Left ventricle myocardium inferior (tissue), 1 donor: ENCODE measurements at regions not wholly inside any gene's neighbourhood (a gene's known extent, or its start where the extent isn't known, plus 50 kb on each side); places are given as distances from the start of the nearest gene placed in this dataset.
A peak's percentile ranks its signal among the peaks of the same experiment; 100 is the strongest.
"Not testable (repeated sequence)": the region's sequence is repeated elsewhere in the genome, so short reads cannot be mapped to it uniquely, and the experiment has no call there.

Experiments used
- DNase-seq: peaks from one replicate; pipeline ENCODE4 v3.0.0-alpha.2; 2020
- H3K27ac ChIP-seq: fragments of 200-600 bp; replicated peaks from 2 replicates; pipeline ENCODE4 v1.8.0; 2021
- H3K27me3 ChIP-seq: fragments of 200-600 bp; 2 replicates; pipeline ENCODE4 v1.8.0; 2021; ENCODE audit warnings: low read depth
- H3K36me3 ChIP-seq: fragments of 200-600 bp; 2 replicates; pipeline ENCODE4 v1.8.0; 2021
- H3K4me1 ChIP-seq: fragments of 200-600 bp; 2 replicates; pipeline ENCODE4 v1.8.0; 2021
- H3K4me3 ChIP-seq: fragments of 200-600 bp; 2 replicates; pipeline ENCODE4 v1.8.0; 2021; ENCODE audit warnings: mild to moderate bottlenecking, moderate library complexity
- H3K9me3 ChIP-seq: fragments of 200-600 bp; replicated peaks from 2 replicates; pipeline ENCODE4 v1.8.0; 2021
- intact Hi-C: fragments of 100-400 bp; cut with micrococcal nuclease; formaldehyde crosslinking; loops from one replicate; pipeline ENCODE4 v1.11.0; 2022
- TF ChIP-seq, protein P1 (sequence below): fragments of 200-600 bp; IDR thresholded peaks from 2 replicates; pipeline ENCODE4 v1.8.0; 2021; ENCODE audit warnings: antibody characterized with exemption, mild to moderate bottlenecking, borderline replicate concordance
- donor health status: DM: no; HTN: yes; CAD: no; lungs with severe emphysema.

DNA sequence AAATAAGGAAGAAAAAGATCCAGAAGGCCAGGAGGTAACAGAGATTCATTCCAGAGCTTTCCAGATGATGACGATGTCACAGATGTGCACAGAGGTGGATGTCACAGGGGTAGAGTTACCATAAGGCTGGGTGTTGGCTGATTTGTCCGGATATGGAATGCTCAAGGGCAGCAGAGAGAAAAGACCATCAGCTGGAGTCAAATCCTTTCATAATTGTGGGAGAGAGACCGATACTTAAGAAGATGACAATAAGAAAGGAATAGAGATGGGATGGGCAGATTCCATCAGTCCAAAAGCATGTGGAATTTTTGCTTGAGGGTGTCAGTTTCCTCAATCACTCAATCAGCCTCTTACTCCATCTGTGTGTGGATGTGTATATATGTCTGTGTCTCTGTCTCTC is 150.4 kb downstream of the CENPC start:
- no peak for DNase-seq
- no peaks in the 10 kb centered on the region for H3K4me1 ChIP-seq
- no peak overlapping the region for H3K4me3 ChIP-seq
- H3K9me3 ChIP-seq, result no peaks in the 10 kb centered on the region
- H3K27ac ChIP-seq, result no peak overlapping the region
- intact Hi-C loops, result no loop called here
- TF ChIP-seq, protein P1, sequence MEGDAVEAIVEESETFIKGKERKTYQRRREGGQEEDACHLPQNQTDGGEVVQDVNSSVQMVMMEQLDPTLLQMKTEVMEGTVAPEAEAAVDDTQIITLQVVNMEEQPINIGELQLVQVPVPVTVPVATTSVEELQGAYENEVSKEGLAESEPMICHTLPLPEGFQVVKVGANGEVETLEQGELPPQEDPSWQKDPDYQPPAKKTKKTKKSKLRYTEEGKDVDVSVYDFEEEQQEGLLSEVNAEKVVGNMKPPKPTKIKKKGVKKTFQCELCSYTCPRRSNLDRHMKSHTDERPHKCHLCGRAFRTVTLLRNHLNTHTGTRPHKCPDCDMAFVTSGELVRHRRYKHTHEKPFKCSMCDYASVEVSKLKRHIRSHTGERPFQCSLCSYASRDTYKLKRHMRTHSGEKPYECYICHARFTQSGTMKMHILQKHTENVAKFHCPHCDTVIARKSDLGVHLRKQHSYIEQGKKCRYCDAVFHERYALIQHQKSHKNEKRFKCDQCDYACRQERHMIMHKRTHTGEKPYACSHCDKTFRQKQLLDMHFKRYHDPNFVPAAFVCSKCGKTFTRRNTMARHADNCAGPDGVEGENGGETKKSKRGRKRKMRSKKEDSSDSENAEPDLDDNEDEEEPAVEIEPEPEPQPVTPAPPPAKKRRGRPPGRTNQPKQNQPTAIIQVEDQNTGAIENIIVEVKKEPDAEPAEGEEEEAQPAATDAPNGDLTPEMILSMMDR, result no peak
- H3K27me3 ChIP-seq, result peaks cover 8% of the 10 kb centered on the region
- no peaks in the 10 kb centered on the region for H3K36me3 ChIP-seq

DNA sequence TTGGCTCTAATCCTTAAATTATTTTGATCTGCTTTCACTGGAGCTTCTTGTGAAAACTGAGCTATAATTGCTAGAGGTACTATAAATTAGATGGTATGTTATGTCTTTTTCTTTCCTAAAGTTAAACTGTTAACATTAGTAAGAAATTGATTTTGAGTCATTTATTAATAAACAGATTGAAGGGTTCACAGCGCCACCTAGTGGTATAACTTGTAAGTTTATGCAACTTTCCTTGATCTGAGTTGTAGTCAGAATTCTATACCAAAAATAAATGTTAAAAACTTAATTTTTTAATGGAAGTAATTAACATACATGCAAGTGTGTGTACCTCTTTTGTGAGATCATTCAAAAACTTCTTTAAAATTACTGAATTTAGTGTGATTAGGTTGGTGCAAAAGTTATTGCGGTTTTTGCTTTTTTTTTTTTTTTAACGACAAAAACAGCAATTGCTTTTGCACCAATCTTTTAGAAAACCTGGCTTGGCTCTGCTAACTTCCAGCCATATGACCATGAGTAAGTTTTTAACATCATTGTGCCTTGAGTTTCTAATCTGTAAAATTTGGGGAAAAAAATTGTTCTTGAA is 151.5 kb downstream of the CENPC start:
- H3K36me3 ChIP-seq, result no peaks in the 10 kb centered on the region
- no peak overlapping the region for H3K4me3 ChIP-seq
- DNase-seq, result no peak
- H3K27me3 ChIP-seq, result peaks cover 8% of the 10 kb centered on the region
- H3K9me3 ChIP-seq, result no peaks in the 10 kb centered on the region
- intact Hi-C loops, result no loop called here
- H3K4me1 ChIP-seq, result no peaks in the 10 kb centered on the region
- no peak overlapping the region for H3K27ac ChIP-seq
- TF ChIP-seq, protein P1, result peak; percentile 79

DNA sequence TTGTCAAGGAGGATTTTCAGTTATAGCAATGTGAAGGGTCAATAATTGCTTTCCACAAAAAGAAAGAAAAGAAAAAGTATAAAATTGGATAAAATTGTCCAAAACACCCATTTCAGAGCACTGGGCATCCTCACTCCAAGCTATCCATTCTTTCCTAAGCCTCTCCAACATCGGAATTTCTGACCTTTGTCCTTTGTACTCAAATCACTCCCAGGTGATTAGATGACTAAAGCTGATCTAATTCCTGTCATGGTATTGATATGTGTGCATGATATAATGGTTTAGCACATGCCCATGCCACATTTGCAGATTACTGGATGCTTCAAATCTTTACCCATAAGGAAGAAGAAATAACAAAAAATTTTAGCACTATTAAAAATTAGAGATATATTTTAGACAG is 152.3 kb downstream of the CENPC start:
- Histone ChIP-seq H3K27me3 (peaks cover 8% of the 10 kb centered on the region), H3K4me3 (no peak overlapping the region), H3K36me3 (no peaks in the 10 kb centered on the region), H3K4me1 (no peaks in the 10 kb centered on the region), H3K27ac (no peak overlapping the region), H3K9me3 (no peaks in the 10 kb centered on the region)
- no peak for DNase-seq
- intact Hi-C loops, result no loop called here
- TF ChIP-seq, protein P1, result no peak

DNA sequence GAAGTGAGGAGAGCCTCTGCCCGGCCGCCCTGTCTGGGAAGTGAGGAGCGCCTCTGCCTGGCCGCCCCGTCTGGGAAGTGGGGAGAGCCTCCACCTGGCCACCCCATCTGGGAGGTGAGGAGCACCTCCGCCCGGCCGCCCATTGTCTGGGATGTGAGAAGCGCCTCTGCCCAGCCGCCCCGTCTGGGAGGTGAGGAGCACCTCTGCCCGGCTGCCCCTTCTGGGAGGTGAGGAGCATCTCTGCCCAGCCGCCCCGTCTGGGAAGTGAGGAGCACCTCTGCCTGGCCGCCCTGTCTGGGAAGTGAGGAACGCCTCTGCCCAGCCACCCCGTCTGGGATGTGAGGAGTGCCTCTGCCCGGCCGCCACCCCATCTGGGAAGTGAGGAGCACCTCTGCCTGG is 163.9 kb downstream of the CENPC start:
- H3K4me1 ChIP-seq, H3K9me3 ChIP-seq, intact Hi-C loops, H3K27ac ChIP-seq, H3K4me3 ChIP-seq, H3K27me3 ChIP-seq, DNase-seq, H3K36me3 ChIP-seq: not testable (repeated sequence)

DNA sequence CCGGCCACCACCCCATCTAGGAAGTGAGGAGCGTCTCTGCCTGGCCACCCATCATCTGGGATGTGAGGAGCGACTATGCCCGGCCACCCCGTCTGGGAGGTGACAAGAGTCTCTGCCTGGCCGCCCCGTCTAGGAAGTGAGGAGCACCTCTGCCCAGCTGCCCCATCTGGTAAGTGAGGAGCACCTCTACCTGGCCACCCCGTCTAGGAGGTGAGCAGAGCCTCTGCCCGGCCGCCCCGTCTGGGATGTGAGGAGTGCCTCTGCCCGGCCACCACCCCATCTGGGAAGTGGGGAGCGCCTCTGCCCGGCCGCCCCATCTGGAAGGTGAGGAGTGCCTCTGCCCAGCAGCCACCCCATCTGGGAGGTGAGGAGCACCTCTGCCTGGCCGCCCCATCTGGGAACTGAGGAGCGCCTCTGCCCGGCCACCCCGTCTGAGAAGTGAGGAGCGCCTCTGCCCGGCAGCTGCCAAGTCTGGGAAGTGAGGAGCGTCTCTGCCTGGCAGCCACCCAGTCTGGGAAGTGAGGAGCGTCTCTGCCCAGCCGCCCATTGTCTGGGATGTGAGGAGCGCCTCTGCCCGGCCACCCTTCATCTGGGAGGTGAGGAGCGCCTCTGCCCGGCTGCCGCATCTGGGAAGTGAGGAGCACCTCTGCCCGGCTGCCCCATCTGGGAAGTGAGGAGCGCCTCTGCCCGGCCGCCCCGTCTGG is 164.4 kb downstream of the CENPC start:
- H3K4me3 ChIP-seq, H3K27ac ChIP-seq, H3K27me3 ChIP-seq, H3K36me3 ChIP-seq, H3K9me3 ChIP-seq, intact Hi-C loops, DNase-seq, H3K4me1 ChIP-seq: not testable (repeated sequence)

DNA sequence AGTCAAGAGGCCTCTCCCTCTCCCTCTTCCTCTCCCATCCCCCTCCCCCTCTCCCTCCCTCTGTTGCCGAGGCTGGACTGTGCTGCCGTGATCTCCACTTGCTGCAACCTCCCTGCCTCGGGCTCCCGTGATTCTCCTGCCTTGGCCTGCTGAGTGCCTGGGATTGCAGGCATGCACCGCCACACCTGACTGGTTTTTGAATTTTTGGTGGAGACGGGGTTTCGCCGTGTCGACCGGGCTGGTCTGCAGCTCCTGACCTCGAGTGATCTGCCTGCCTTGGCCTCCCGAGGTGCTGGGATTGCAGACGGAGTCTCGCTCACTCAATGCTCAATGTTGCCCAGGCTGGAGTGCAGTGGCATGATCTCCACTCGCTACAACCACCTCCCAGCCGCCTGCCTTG is 165.1 kb downstream of the CENPC start:
- TF ChIP-seq, protein P1, result no peak
- no peak overlapping the region for H3K4me3 ChIP-seq
- H3K9me3 ChIP-seq, result no peaks in the 10 kb centered on the region
- H3K27ac ChIP-seq, result no peak overlapping the region
- DNase-seq, result no peak
- intact Hi-C loops, result no loop called here
- H3K36me3 ChIP-seq, result no peaks in the 10 kb centered on the region
- no peaks in the 10 kb centered on the region for H3K27me3 ChIP-seq
- no peaks in the 10 kb centered on the region for H3K4me1 ChIP-seq
